Middle frontal gyrus (tissue), 1 donor: ENCODE measurements at regions not wholly inside any gene's neighbourhood (a gene's known extent, or its start where the extent isn't known, plus 50 kb on each side); places are given as distances from the start of the nearest gene placed in this dataset.

ENCODE experiments used
- DNase-seq: peaks from one replicate; pipeline ENCODE4 v3.0.0-alpha.2; 2015; ENCODE audit warnings: low spot score; ENCODE audit errors: extremely low spot score

- DNase-seq: no peak
Measured at GRCh38 chr2:144161061-144161460, 358.9 kb downstream of the ZEB2 start.

- DNase-seq: no peak
Measured at GRCh38 chr2:144159240-144159639, 360.7 kb downstream of the ZEB2 start.

GRCh38 chr2:144158096-144158495 lies 361.8 kb downstream of the ZEB2 start:
- no peak for DNase-seq

GRCh38 chr2:144156736-144157640 lies 362.9 kb downstream of the ZEB2 start:
- DNase-seq: no peak

GRCh38 chr2:144154205-144154604 lies 365.7 kb downstream of the ZEB2 start:
- no peak for DNase-seq

- DNase-seq: no peak
Measured at GRCh38 chr2:144152817-144153271, 367.1 kb downstream of the ZEB2 start.

- DNase-seq: no peak
Measured at GRCh38 chr2:144151851-144152250, 368.1 kb downstream of the ZEB2 start.

GRCh38 chr2:144151405-144151804 lies 368.5 kb downstream of the ZEB2 start:
- no peak for DNase-seq

- no peak for DNase-seq
Measured at GRCh38 chr2:144147356-144147755, 372.6 kb downstream of the ZEB2 start.

GRCh38 chr2:144146876-144147275 lies 373.0 kb downstream of the ZEB2 start:
- no peak for DNase-seq

GRCh38 chr2:144146076-144146475 lies 373.8 kb downstream of the ZEB2 start:
- no peak for DNase-seq

- no peak for DNase-seq
Measured at GRCh38 chr2:144143294-144144151, 376.4 kb downstream of the ZEB2 start.

GRCh38 chr2:144140891-144141290 lies 379.0 kb downstream of the ZEB2 start:
- DNase-seq: no peak

GRCh38 chr2:144137705-144138428 lies 382.1 kb downstream of the ZEB2 start:
- DNase-seq: no peak

- no peak for DNase-seq
Measured at GRCh38 chr2:144137272-144137671, 382.6 kb downstream of the ZEB2 start.

- no peak for DNase-seq
Measured at GRCh38 chr2:144136297-144137010, 383.5 kb downstream of the ZEB2 start.

- no peak for DNase-seq
Measured at GRCh38 chr2:144133936-144134665, 385.8 kb downstream of the ZEB2 start.

GRCh38 chr2:144132357-144132756 lies 387.6 kb downstream of the ZEB2 start:
- DNase-seq: no peak

- no peak for DNase-seq
Measured at GRCh38 chr2:144131042-144131441, 388.9 kb downstream of the ZEB2 start.

- no peak for DNase-seq
Measured at GRCh38 chr2:144130551-144130950, 389.4 kb downstream of the ZEB2 start.
